Thyroid gland (tissue), 4 donors: ENCODE measurements at regions not wholly inside any gene's neighbourhood (a gene's known extent, or its start where the extent isn't known, plus 50 kb on each side); places are given as distances from the start of the nearest gene placed in this dataset.

ENCODE experiments used
- CTCF ChIP-seq, 6 experiments: fragments of 200-600 bp in 3 of 6; fragments of 450-650 bp in 3 of 6; sonication (generic) in 3 of 6; IDR thresholded peaks; one replicate each; pipeline ENCODE4 v1.5.1; 2016 to 2019; ENCODE audit warnings: antibody characterized with exemption in 6 of 6, mild to moderate bottlenecking in 2 of 6, inconsistent platforms in 1 of 6, moderate library complexity in 1 of 6
- POLR2A ChIP-seq, 2 donors: fragments of 450-650 bp; IDR thresholded peaks; one replicate each; pipeline ENCODE4 v1.6.1; 2017; ENCODE audit warnings: antibody characterized with exemption in 2 of 2, mild to moderate bottlenecking in 2 of 2, moderate library complexity in 1 of 2

DNA sequence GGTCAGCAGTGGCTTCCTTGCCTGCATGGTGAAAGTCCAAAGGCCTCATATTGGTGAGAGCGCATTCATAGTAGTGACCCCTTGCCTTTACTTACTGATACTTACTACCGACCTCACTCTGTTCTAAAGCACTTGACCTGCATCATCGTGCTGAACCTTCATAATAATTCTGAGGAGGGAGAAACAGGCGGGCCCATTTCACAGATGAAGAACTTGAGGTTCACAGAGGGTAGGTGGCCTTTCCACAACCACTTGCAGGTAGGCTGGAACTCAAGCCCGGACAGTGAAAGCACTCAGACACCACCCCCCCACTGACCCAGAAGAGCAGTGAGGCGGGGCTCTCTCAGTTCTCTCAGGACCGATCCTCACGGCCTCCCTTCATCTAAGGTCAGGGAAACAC, 149.4 kb upstream of the CHST15 start:
- no peak for TF ChIP-seq CTCF (IDR thresholded peaks at IDR 0.05)
- TF ChIP-seq POLR2A (IDR thresholded peaks at IDR 0.05), result no peak
